Caco-2 (cell line): ENCODE measurements at regions not wholly inside any gene's neighbourhood (a gene's known extent, or its start where the extent isn't known, plus 50 kb on each side); places are given as distances from the start of the nearest gene placed in this dataset.

Source experiments
- BruUV-seq: library from RNA; stranded (reverse); fragments of 400-500 nt; replicated peaks from 2 replicates; lab custom pipeline; 2021; lab: Mats Ljungman, UMichigan
- CTCF ChIA-PET: fragments of 300-600 bp; sonication (Branson Sonifier 250); formaldehyde crosslinking; loops from one replicate; lab custom pipeline; 2022; ENCODE audit warnings: antibody characterized with exemption; lab: Charles Lee
- POLR2A ChIA-PET: fragments of 300-600 bp; sonication (Branson Sonifier 250); formaldehyde crosslinking; loops from one replicate; lab custom pipeline; 2022; ENCODE audit warnings: antibody characterized with exemption; lab: Charles Lee
- DNase-seq, 2 experiments: peaks; one replicate each; pipeline versions ENCODE4 v3.0.0 to v3.0.0-alpha.2; 2020 to 2022
- H3K27me3 ChIP-seq: replicated peaks from 2 replicates; pipeline ENCODE4 v1.6.0; 2011; ENCODE audit warnings: low read length; ENCODE audit not compliant: control insufficient read depth, insufficient read depth
- H3K36me3 ChIP-seq: 2 replicates; pipeline ENCODE4 v1.5.1; 2011; ENCODE audit warnings: low read length; ENCODE audit not compliant: control insufficient read depth, insufficient read depth
- H3K4me1 ChIP-seq: fragments of 250-450 bp; sonication (Bioruptor Pico); 2 replicates; pipeline ENCODE4 v1.5.1; 2020; ENCODE audit warnings: mild to moderate bottlenecking
- H3K4me3 ChIP-seq: 2 replicates; pipeline ENCODE4 v1.5.1; 2011; ENCODE audit warnings: low read depth, mild to moderate bottlenecking, control low read depth, low read length
- H3K9me3 ChIP-seq: fragments of 250-450 bp; sonication (Bioruptor Pico); 2 replicates; pipeline ENCODE4 v1.5.1; 2020; ENCODE audit warnings: mild to moderate bottlenecking, moderate library complexity
- H3K27ac Mint-ChIP-seq: one replicate; pipeline ENCODE4 v1.8.0; 2022; ENCODE audit warnings: mixed read lengths; ENCODE audit not compliant: unreplicated experiment
- H3K27me3 Mint-ChIP-seq: one replicate; pipeline ENCODE4 v1.8.0; 2022; ENCODE audit warnings: mixed read lengths; ENCODE audit not compliant: insufficient read depth, unreplicated experiment
- H3K36me3 Mint-ChIP-seq: one replicate; pipeline ENCODE4 v1.8.0; 2022; ENCODE audit warnings: mild to moderate bottlenecking, mixed read lengths; ENCODE audit not compliant: insufficient read depth, unreplicated experiment
- H3K4me1 Mint-ChIP-seq: one replicate; pipeline ENCODE4 v1.8.0; 2022; ENCODE audit warnings: low read depth, mixed read lengths; ENCODE audit not compliant: unreplicated experiment
- H3K4me3 Mint-ChIP-seq: one replicate; pipeline ENCODE4 v1.8.0; 2022; ENCODE audit warnings: mild to moderate bottlenecking, moderate library complexity, mixed read lengths; ENCODE audit not compliant: unreplicated experiment
- H3K9me3 Mint-ChIP-seq: one replicate; pipeline ENCODE4 v1.8.0; 2022; ENCODE audit warnings: mixed read lengths; ENCODE audit not compliant: unreplicated experiment
- intact Hi-C: fragments of 100-400 bp; cut with micrococcal nuclease; formaldehyde crosslinking; loops from one replicate; pipeline ENCODE4 v1.10.0; 2022; ENCODE audit not compliant: unreplicated experiment
- TF ChIP-seq, protein P1 (sequence below), 2 experiments: fragments of 200-600 bp in 1 of 2; IDR thresholded peaks; 1 replicate in 1 of 2; 2 replicates in 1 of 2; pipeline versions ENCODE4 v1.5.1 to v1.8.0; 2011 to 2022; ENCODE audit warnings: antibody characterized with exemption in 1 of 2, control low read depth in 1 of 2, inconsistent platforms in 1 of 2, low read depth in 1 of 2, low read length in 1 of 2, mild to moderate bottlenecking in 1 of 2, moderate library complexity in 1 of 2; ENCODE audit not compliant: insufficient read depth in 1 of 2, severe bottlenecking in 1 of 2, unreplicated experiment in 1 of 2

- ChIA-PET CTCF (no interaction called here), POLR2A (no interaction called here)
- Histone ChIP-seq H3K36me3 (no peaks in the 10 kb centered on the region), H3K4me3 (no peak overlapping the region), H3K9me3 (no peaks in the 10 kb centered on the region), H3K27me3 (no peaks in the 10 kb centered on the region), H3K4me1 (no peaks in the 10 kb centered on the region)
- intact Hi-C loops, result no loop called here
- Mint-ChIP-seq H3K4me1 (no peaks in the 10 kb centered on the region), H3K27me3 (no peaks in the 10 kb centered on the region), H3K27ac (no peak overlapping the region), H3K9me3 (no peaks in the 10 kb centered on the region), H3K4me3 (no peak overlapping the region), H3K36me3 (no peaks in the 10 kb centered on the region)
- BruUV-seq, result no TSS peak
- no peak for DNase-seq
- TF ChIP-seq, protein P1, sequence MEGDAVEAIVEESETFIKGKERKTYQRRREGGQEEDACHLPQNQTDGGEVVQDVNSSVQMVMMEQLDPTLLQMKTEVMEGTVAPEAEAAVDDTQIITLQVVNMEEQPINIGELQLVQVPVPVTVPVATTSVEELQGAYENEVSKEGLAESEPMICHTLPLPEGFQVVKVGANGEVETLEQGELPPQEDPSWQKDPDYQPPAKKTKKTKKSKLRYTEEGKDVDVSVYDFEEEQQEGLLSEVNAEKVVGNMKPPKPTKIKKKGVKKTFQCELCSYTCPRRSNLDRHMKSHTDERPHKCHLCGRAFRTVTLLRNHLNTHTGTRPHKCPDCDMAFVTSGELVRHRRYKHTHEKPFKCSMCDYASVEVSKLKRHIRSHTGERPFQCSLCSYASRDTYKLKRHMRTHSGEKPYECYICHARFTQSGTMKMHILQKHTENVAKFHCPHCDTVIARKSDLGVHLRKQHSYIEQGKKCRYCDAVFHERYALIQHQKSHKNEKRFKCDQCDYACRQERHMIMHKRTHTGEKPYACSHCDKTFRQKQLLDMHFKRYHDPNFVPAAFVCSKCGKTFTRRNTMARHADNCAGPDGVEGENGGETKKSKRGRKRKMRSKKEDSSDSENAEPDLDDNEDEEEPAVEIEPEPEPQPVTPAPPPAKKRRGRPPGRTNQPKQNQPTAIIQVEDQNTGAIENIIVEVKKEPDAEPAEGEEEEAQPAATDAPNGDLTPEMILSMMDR (IDR thresholded peaks at IDR 0.05; ENCODE audit: insufficient read depth in 1 of 2, low read depth in 1 of 2, low read length in 1 of 2, severe bottlenecking in 1 of 2, unreplicated experiment in 1 of 2), result no peak
Measured at GRCh38 chr4:63851496-63851895, 557.8 kb downstream of the TECRL start.

DNA sequence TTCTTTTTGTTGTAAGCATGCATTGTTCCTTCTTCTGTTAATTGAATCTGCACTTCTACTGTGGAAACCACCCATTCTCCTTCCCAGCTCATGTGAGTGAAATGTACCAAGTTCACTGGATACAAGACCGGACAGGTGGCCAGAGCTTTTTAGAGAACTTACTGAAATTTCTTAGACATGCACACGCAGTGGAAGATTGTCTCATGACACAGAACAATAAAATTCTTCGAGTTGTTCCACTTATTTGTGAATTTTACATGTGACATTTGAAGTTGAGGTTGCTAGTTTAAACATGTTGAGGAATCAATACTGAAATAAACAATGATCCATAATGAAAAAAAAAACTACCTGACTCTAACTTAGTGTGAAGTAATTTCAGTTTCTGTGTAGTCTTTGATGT, 568.0 kb downstream of the TECRL start:
- Mint-ChIP-seq H3K4me1 (no peaks in the 10 kb centered on the region), H3K27me3 (no peaks in the 10 kb centered on the region), H3K9me3 (peaks cover 6% of the 10 kb centered on the region), H3K27ac (no peak overlapping the region), H3K4me3 (no peak overlapping the region), H3K36me3 (no peaks in the 10 kb centered on the region)
- ChIA-PET CTCF (no interaction called here), POLR2A (no interaction called here)
- H3K9me3 ChIP-seq, result no peaks in the 10 kb centered on the region
- no TSS peak for BruUV-seq
- intact Hi-C loops, result no loop called here
- no peaks in the 10 kb centered on the region for H3K27me3 ChIP-seq
- no peaks in the 10 kb centered on the region for H3K4me1 ChIP-seq
- TF ChIP-seq, protein P1 (IDR thresholded peaks at IDR 0.05; ENCODE audit: insufficient read depth in 1 of 2, low read depth in 1 of 2, low read length in 1 of 2, severe bottlenecking in 1 of 2, unreplicated experiment in 1 of 2), result no peak
- no peaks in the 10 kb centered on the region for H3K36me3 ChIP-seq
- H3K4me3 ChIP-seq, result no peak overlapping the region
- DNase-seq, result no peak

- no peaks in the 10 kb centered on the region for H3K4me1 Mint-ChIP-seq
- BruUV-seq, result no TSS peak
- DNase-seq, result no peak
- no peak overlapping the region for H3K4me3 Mint-ChIP-seq
- Histone ChIP-seq H3K36me3 (no peaks in the 10 kb centered on the region), H3K4me3 (no peak overlapping the region), H3K9me3 (no peaks in the 10 kb centered on the region), H3K4me1 (no peaks in the 10 kb centered on the region), H3K27me3 (no peaks in the 10 kb centered on the region)
- intact Hi-C loops, result no loop called here
- no peaks in the 10 kb centered on the region for H3K27me3 Mint-ChIP-seq
- no peaks in the 10 kb centered on the region for H3K36me3 Mint-ChIP-seq
- ChIA-PET POLR2A (no interaction called here), CTCF (no interaction called here)
- H3K27ac Mint-ChIP-seq, result no peak overlapping the region
- TF ChIP-seq, protein P1 (IDR thresholded peaks at IDR 0.05; ENCODE audit: insufficient read depth in 1 of 2, low read depth in 1 of 2, low read length in 1 of 2, severe bottlenecking in 1 of 2, unreplicated experiment in 1 of 2), result no peak
- no peaks in the 10 kb centered on the region for H3K9me3 Mint-ChIP-seq
Measured at GRCh38 chr4:63831590-63832155, 577.6 kb downstream of the TECRL start.
